ENCODE measurements at regions not wholly inside any gene's neighbourhood (a gene's known extent, or its start where the extent isn't known, plus 50 kb on each side); places are given as distances from the start of the nearest gene placed in this dataset.

GRCh38 chr17:51548125-51548524 lies 287.8 kb downstream of the UTP18 start:
- no peak for TF ChIP-seq CTCF (conservative IDR thresholded peaks at IDR 0.05; ENCODE audit: low read depth in 2 of 2)
- TF ChIP-seq EZH2 (IDR thresholded peaks at IDR 0.05; ENCODE audit: low read depth, unreplicated experiment), result no peak
- TF ChIP-seq ZNF331 (CRISPR knock-in tag; IDR thresholded peaks at IDR 0.05; ENCODE audit: low read depth), result no peak
- TF ChIP-seq JUNB (IDR thresholded peaks at IDR 0.05; ENCODE audit: unreplicated experiment), result no peak
- no peak for TF ChIP-seq POLR2AphosphoS5 (IDR thresholded peaks at IDR 0.05; ENCODE audit: low read depth)
- TF ChIP-seq EZH2phosphoT487 (IDR thresholded peaks at IDR 0.05; ENCODE audit: unreplicated experiment), result no peak
- no peak for TF ChIP-seq ZNF462 (CRISPR knock-in tag; IDR thresholded peaks at IDR 0.05)
- TF ChIP-seq CREB1 (CRISPR knock-in tag; IDR thresholded peaks at IDR 0.05; ENCODE audit: low read depth), result no peak
- no peak for TF ChIP-seq REST (IDR thresholded peaks at IDR 0.05; ENCODE audit: unreplicated experiment)
- no peak for TF ChIP-seq STAT1 (IDR thresholded peaks at IDR 0.05; ENCODE audit: unreplicated experiment)
- TF ChIP-seq ETS1 (IDR thresholded peaks at IDR 0.05), result no peak
